ENCODE measurements at regions not wholly inside any gene's neighbourhood (a gene's known extent, or its start where the extent isn't known, plus 50 kb on each side); places are given as distances from the start of the nearest gene placed in this dataset.

DNA sequence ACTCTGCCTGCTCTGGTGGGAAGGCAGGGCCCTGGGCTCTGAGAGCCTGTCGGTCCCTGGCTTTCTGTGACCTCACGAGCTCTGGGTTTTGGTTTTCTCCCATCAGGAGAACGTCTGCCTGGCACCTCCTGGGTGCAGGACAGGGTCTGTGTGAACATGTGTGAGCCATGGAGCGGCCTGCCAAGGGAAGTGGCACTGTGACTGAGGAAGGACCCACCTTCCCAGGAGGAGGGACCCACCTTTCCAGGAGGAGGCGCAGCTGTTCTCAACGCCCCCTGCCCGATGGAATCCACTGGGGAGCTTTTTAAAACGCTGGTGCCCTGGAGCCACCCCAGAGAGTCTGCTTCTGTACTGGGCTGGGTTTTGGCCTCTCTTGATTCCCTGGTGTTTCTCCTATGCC, 168.7 kb downstream of the GLI2 start:
- DNase-seq, result no peak

DNA sequence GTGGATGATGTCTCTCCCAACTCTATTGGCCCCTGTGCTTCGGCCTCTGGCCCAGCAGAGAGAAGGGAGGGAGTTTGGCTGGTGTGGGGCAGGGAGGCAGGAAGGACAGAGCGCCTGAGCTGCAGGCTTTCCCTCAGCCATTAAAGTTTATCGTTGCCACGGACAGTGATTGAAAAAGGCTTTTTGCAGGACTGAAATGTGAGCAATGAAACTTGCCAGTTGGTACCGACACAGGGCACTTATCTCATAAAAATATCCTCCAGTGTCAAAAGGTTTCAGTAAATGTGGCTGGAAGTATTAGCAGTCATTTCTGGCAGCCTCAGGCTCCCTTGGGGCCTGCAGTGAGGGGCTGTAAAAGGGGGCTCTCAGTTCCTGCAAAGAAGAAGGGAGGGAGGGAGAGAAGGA, 169.2 kb downstream of the GLI2 start:
- no peak for DNase-seq

DNA sequence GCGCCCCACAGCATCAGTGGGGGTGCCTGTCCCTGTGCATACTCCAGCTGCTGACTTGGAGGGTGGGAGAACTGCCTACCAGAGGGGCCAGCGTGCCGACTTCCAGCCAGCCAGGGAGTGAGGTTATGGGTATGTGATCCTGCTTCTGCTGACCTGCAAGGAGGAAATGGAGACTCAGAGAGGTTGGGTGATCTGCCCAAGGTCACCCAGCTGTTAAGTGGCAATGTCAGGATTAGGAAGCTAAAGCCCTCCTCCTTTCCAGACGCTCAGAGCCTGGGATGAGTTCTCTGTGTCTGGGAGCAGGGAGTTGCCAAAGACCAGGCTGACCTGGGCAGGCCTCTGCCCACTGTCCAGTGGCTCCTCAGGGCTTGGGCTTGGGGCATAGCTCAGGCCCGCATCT, 169.6 kb downstream of the GLI2 start:
- DNase-seq, result no peak

DNA sequence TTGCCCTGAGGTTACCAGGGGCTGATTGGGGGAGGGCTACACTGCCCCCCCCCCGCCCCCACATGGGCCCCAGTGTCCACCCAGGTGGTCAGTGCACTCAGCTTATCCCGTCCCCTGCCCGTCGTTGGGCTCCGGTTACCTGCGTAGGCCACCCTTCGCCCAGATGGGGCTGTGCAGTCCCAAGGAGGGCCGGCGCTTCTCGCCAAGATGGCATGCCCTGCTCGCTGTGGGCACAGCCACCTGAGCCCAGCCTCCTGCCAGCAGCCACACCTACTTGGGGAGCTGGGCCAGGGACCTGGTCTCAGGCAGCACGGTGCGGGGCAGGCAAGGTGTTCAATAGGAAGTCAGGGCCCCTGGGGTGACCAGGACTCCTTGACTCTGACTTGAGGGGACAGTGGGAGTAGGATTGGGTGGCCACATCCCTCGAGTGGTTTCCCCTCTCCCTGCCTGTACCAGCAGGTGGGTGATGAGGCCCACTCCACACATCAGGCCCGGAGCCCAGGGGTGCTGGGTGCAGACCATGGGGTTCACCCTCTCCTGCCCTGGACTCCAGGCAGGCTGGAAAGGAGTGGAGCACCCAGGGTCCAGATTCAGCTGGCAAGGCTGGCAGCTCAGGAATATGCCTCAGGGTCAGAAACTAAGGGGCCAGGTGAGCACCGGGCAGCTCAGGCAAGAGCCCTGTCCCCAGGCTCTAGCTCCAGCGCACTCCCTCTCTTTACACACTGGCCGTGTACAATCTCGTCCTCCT, 170.3 kb downstream of the GLI2 start:
- DNase-seq, result no peak

DNA sequence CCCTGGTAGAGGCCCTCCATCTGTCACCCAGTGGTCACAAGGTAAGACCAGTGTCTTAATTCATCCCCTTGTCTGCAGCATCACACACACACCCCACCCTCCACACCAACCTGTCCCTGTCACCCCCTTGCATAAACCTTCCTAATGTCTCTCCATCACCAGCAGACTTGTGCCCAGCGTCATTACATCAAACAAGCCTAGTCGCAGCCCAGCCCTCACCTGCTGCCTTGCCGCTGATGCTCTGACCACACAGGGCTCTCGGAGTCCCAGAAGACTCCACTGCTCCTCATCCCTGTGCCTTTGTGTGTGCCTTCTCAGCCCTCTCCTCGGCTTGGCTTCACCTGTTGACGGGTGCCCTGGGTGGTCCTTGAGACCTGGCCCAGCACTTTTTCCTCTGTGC, 171.2 kb downstream of the GLI2 start:
- DNase-seq, result no peak

DNA sequence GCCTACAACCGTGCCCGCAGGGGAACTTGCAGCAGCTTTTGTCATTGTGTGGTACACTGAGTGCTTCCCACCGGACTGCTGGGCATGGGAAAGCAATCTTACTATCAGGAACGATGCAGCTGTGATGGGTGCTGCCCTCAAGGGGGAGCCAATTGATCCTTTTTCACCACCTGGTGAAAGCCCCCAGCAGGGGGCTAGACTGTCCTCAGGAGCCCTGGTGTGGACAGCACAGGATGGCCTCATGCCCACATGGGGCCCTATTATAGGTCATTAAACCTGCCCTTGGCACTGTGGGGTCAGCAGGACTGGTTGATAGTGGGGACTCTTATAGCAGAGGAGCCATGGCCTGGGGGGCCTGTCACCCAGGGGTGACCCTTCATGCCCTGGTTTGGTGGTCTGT, 172.2 kb downstream of the GLI2 start:
- no peak for DNase-seq

DNA sequence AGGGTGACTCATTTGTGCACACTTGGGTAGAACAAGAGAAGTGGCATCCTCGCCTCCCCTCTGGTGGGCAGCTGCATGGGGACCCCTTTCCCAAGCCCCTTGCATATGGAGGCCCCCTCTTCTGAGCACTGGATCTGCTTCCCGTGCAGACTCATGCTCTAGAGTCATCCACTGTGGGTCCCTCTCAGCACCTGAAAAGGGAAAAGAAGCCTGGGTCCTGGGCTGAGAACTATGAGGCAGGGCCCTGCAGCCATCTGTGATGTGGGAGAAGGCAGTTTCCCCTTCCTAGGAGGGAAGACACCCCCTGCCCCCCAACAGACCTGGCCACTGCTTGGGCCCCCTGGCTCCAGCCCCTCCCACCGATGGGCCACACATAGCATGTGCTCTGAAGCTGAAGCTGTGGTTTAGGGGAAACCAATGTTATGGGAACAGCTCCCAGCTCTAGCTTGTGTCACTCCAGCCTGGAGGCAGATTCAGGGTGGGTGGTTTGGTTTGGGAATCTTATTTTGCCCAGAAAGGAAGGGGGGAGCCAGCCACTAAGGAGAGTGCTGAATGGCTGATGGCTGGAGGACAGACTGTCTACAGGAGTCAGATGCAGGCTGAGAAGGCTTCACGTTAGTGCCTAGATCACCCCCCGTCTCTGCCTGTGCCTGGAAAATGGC, 172.8 kb downstream of the GLI2 start:
- DNase-seq, result no peak

DNA sequence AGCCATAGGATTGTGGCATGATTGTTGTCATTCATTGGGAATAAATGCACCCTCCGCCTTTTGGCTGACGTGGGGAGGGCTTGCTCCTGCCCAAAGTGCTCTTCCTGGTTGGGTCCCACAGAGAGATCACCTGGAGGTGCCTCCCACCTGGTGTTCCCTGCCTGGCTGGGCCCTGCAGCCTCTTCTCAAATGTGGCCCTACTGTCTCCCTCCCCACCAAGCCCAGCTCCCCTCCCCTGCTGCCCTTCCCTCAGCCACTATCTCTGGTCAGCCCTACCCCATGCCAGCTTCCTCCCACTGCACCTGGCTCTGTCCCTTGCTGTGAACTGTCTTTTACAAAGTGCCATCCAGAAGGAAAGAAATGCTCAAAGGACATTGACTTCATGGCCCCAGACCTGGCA, 173.4 kb downstream of the GLI2 start:
- DNase-seq, result no peak

DNA sequence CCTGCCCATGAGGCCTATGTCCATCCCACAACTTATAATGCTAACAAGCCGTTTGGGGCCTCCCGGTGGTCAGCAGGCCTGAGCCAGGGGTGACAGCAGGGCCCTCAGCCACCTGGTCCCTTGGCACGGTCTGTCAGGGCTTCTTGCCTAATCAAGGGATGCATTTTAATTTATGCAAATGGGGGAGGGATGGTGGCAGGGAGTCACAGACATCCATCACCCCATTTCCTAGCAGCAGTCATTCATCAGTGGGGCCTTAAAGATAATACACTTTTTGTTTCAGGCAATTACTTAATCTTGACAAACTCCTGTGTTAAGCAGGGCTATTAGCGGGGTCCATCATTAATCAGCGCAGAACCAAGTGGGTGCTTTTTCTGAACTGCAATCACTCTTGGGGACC, 174.5 kb downstream of the GLI2 start:
- DNase-seq, result no peak

DNA sequence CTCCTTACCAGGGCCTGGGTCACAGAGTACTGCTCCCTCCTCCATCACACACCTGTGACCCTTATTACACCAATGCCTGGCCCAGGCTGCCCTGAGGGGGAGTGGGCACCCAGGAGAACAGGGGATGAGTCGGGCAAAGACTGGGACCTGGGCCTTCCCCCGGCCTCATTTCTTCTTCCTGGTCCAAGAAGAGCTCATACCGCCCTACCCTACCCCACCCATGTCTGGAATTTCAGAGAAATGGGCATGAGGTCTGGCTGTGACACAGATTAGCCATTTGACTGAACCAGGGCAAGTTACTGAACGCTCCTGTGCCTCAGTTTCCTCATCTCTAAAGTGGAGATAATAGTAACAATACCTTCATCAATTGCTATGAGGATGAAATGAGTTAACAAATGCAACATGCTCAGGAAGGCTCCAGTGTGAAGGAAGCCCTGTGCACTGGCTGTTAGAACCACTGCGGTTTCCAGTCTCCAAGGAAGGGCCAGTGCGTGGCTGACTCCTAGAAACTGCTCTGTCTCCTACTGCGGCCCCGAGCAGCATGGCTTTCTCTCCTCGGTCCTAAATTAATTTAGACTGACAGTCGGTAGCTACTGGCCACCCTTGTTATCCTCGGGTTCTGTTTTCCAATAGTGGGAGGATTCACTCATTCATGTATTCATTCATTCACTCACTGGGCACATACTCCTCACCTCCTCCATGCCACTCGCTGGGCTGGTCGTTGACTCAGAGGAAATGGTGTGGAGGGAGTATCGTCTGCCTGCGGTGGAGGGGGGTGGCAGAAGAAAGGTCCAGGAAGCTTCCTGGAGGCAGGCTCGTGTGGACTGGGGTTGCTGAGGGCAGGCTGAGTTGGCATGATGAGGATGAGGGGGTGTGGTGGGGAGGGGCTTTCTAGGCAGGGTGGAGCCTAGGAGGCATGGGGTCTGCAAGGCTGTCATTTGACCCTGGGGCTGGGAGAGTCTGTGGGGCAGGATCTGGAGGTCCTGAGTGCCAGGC, 175.6 kb downstream of the GLI2 start:
- DNase-seq, result no peak

DNA sequence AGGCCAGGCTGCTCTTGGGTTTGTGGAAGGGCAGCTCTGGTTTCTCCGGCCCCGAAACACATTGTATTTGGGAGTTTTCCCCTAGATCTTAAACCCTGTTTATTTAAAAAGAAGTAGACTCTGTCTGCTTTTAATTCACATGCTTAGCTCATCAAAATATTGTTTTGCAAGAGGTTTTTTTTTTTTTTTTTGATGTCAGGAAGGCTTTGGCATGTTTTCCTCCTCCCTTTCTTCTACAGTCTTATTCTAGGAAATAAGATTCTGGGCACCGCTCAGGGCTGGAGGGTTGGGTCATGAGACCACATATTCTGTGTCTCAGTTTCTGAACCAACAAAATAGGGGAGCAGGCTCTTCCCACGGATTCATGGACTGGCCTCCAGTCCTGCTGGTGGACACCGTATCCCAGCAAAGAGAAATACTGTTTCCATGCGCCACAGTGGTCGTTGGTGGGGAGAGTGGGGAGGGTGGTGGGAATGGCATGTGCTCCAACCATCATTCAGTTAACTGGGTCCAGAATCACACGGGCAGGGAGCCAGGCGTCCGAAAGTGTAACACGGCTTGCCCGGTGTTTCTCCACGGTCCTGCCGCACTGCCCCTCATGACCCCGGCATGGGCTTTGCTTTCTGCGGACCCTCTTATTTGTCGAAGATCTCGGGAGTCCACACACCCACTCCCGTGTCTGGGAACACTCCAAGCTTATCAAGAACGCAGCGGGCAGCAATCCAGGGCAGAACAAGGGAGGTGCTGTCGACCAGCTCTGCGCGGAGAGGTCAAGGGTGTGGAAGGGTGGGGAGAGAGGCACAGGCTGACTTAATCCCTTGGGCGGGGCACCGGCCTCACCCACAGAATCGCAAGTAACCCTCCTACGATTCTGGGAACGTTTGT, 176.7 kb downstream of the GLI2 start:
- DNase-seq, result no peak

DNA sequence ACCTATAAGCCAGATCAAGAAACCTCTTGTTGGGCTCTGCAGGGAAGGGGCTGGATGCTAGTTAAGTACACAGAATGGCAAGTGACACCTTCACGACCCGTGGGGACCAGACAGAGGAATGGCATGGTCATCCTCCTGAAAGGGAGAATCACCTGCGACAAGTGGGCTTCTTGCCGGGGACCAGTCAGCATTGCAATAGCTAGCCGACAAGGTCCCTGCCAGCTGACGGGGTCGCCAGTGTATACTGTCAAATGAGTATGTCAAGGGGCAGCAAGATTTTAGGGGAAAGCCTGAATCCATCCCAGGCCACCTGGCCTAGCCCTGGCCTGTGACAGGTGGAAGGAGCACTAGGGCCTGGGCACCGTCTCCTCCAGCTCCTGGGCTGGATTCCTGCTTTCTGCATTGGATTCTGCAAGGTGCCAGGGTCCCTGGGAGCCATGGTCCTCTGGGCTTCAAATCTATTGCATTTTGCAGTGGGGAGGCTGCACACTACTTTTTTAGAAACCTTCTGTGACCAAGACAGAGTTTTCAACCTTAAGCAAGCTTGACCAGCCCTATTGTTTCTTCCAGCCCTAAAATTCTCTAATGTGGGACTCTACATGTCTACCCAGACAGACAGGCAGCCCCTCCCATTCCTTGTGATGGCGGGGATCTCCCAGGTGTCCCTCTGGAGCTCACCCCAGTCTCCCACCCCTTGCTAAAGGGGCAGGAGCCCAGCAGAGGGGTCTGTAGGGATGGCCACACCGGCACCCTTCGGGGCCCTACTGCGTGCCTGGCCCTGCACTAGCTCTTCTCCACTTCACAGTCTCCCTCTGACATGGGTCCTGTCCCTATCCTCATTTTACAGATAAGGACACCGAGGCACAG, 178.5 kb downstream of the GLI2 start:
- no peak for DNase-seq

DNA sequence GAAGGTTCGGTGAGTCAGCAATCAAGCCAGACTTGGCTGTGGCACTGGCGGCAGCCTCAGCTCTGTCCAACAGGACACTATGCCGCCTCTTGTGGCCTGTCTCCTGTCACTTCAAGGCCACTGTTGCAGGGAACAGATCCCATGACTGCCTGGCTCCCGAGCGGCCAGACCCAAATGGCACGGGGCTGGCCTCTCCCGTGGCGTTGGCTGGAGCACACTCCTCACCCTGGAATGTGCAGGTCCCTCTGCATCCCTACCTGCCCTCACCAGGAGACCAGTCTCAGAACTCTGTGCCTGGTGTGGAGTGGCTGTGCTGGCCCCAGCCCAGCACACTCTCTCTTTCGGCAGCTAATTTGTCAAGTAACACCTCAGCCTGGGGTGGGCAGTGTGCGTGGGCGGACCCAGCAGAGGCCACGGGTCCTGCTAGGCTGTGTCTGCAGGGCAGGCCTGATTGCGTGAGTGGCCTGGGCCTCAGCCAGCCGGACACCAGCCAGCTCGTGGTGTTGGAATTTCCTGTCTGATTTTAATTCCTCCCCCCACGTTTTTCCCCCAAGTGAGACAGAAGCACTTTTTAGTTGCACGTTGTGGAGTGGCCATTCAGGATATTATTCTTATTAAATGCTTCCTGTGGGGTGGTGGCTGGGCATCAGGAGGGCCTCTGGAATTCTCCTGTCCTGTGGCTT, 179.3 kb downstream of the GLI2 start:
- DNase-seq, result no peak

DNA sequence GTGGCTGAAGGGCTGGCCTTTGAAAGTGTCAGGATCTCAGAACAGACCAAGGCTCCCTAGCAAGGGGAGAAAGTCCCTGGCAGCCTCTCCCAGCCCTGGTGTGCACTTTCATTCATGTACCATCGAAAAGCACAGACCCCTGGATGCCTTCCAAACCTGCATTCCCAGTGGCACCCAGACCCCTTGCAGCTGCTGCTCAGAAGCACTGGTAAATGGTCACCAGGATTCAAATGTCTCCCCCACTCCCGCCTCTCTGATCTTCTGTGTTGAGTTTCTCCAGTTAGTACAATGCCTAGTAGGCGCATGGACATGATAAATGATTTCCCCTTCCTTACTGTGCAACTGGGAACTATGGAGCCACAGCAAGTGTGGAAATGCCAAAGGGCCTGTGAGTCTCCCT, 180.0 kb downstream of the GLI2 start:
- DNase-seq, result no peak

DNA sequence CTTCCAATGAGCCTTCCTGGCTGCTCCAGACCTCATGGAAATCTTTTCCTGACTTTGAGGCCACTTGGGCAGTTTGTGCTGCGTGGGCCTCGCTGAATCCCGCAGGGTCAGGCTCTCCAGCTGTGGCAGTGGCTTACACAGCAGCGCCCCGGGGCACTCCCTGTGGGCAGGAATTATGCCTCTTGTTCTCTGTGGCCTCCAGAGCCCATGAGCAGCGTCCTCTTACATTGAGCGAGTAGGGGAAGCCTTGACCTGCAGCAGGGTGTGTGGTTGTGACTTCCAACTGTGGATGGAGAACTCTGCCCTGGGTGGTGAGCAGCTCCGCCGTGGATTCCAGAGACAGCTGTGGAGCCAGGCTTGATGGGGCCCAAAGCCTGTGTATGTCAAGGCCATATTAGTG, 180.8 kb downstream of the GLI2 start:
- no peak for DNase-seq

DNA sequence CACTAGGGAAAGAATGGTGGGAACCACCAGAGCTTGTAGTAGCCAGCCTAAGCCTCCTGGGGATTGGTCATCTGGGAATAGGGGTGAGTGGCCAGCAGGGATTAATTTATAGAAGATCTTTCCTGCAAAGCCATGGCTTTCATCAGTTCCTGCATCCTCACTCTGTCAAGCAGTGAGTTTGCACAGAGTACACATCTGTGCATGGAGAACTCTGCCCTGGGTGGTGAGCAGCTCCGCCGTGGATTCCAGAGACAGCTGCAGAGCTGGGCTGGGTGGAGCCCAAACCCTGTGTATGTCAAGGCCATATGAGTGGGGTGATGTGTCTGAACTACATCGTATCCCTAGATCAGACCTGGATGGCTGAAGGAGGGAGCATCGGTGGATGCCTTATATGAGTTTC, 182.2 kb downstream of the GLI2 start:
- no peak for DNase-seq

DNA sequence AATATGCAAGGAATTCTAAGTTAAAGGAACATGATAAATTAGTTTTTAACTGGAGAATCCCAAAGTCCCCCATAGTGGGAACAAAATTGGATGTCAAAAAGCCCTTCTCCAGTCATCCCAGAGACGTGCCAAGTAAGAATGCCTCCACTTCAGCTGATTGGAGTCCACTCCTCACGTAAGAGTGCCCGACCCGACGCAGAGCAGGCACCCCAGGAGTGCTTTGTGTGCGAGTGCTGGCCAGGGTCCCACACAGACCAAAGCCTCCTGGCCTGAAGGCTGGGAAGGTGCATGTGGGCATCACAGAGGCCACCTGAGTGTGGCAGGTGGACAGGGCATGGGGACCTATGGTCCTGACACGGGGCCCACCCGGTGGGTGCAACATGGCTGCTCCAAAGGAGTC, 183.5 kb downstream of the GLI2 start:
- no peak for DNase-seq

DNA sequence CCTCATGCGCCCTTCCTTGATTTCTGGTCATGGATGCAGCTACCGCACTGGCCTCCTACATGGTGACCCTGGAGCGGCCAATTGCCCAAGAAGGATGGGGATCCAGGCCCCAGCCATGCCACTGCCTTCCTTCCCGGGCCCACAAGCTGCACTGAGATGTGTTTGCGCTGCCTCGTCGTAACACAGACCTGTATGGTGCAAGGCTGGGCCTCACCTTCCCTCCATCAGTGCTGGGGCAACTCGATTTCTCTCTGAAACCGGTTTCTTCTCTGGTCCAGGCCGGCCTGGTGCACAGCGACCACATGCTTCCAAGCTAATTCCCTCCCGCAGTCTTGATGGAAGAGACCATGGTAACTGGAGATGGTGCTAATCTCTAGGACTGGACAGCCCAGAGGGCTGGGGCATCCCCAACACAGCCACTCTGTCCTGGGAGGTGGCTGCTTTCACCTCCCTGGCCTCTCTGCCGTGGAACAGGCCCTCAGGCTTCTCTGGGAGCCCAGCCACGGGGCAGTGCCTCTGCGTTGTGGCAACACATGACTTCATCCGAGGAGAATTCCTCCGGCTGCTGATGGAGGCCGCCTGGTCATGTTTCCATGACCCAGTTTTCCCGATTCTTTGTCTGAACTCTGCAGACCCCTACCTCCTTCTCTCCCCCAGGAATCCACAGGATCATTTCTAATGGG, 184.2 kb downstream of the GLI2 start:
- no peak for DNase-seq

DNA sequence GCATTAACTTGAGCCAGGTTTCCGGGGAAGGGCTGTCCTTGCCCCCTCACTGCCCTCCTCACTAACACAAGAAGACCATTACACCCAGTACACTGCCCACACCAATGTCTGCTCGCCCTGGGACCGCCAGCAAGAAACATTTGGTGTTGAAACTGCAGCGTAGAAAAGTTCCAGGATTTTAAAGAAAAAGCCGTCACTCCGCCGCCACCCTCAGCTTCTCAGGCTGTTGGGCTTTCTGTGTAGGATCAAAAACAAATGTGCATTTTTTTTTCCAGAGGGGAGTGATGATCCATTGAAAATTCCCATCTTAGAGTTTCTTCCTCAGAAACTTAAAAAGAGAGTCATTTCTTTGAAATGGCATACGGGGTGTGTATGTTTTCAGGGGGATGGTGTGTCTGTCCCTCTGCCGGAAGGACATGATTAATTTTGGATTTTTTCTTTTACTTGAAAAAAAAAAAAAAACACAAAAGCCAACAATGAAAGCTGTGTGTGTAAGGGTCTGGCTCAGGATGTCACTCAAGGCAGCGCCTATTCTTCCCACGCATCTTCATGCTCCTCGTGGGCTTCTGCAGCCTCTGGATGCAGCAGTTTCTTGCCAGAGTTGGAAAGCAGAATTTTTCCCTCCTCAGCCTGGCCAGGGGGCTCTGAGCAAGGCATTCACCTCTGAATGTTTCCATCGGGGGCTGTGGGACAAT, 184.9 kb downstream of the GLI2 start:
- DNase-seq, result no peak

DNA sequence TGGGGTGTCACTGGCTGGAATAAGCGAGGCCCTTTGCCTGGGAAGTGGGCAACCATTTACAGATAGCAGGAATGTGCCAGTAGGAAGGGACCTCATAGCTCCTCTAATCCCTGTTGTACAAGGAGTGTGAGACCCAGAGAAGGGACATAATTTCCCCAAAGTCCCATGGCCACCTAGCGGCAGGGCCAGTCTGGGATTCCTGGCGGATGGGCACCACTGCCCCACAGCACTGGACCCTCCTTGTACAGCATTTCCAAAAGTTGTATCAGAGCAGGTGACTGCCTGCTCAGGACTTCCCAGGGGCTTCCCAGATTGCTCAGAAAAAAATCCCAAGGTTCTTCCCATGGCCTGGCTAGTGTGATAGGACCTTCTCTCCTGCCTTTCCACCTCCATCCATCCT, 185.8 kb downstream of the GLI2 start:
- no peak for DNase-seq

Data from RPMI8226 (cell line).